H1 (cell line): ENCODE measurements at regions not wholly inside any gene's neighbourhood (a gene's known extent, or its start where the extent isn't known, plus 50 kb on each side); places are given as distances from the start of the nearest gene placed in this dataset.

ENCODE experiments used
- CTCF ChIA-PET: fragments of 300-600 bp; sonication (Branson Sonifier 250); formaldehyde crosslinking; loops from one replicate; lab custom pipeline; 2021; ENCODE audit not compliant: partially characterized antibody; lab: Charles Lee
- POLR2A ChIA-PET: fragments of 300-600 bp; sonication (Branson Sonifier 250); formaldehyde crosslinking; loops from one replicate; lab custom pipeline; 2021; ENCODE audit warnings: inconsistent platforms; ENCODE audit not compliant: partially characterized antibody; lab: Charles Lee
- DNase-seq, 2 experiments: peaks; one replicate each; pipeline versions ENCODE4 v3.0.0 to v3.0.0-alpha.2; 2010 to 2022; ENCODE audit warnings: low spot score in 2 of 2, low read depth in 1 of 2, mixed read lengths in 1 of 2
- FAIRE-seq: peaks from 2 replicates; lab custom pipeline; 2011; peaks lifted over from hg19 to GRCh38; lab: Jason Lieb, UNC
- H2AFZ ChIP-seq: 2 replicates; pipeline ENCODE4 v1.8.1; 2012; ENCODE audit warnings: low read length, inconsistent platforms
- H2AK5ac ChIP-seq: 2 replicates; pipeline ENCODE4 v1.6.1; 2013; ENCODE audit warnings: low read depth, low read length
- H2BK120ac ChIP-seq: replicated peaks from 2 replicates; pipeline ENCODE3; 2013; ENCODE audit warnings: low read depth, low read length, inconsistent platforms
- H2BK12ac ChIP-seq: 2 replicates; pipeline ENCODE4 v1.6.1; 2013; ENCODE audit warnings: low read depth, low read length
- H2BK15ac ChIP-seq: 2 replicates; pipeline ENCODE4 v1.6.1; 2013; ENCODE audit warnings: low read length
- H2BK20ac ChIP-seq: 2 replicates; pipeline ENCODE4 v1.6.1; 2013; ENCODE audit warnings: low read length
- H2BK5ac ChIP-seq: 2 replicates; pipeline ENCODE4 v1.6.1; 2013; ENCODE audit warnings: low read depth, low read length
- H3K14ac ChIP-seq: 2 replicates; pipeline ENCODE4 v1.6.1; 2013; ENCODE audit warnings: inconsistent platforms; ENCODE audit not compliant: insufficient read length
- H3K18ac ChIP-seq: 2 replicates; pipeline ENCODE4 v1.6.1; 2013; ENCODE audit warnings: low read length; ENCODE audit errors: extremely low read depth
- H3K23ac ChIP-seq: 2 replicates; pipeline ENCODE4 v1.6.1; 2013; ENCODE audit warnings: inconsistent platforms; ENCODE audit not compliant: insufficient read length
- H3K23me2 ChIP-seq: 2 replicates; pipeline ENCODE4 v1.6.1; 2013; ENCODE audit warnings: low read depth, low read length
- H3K27ac ChIP-seq: 2 replicates; pipeline ENCODE4 v1.6.1; 2011; ENCODE audit warnings: low read depth, low read length, inconsistent platforms
- H3K27me3 ChIP-seq, 4 experiments: replicated peaks in 1 of 4; 1 replicate in 1 of 4; 2 replicates in 3 of 4; pipeline versions ENCODE4 v1.6.1 to v1.8.1; 2011 to 2013; ENCODE audit warnings: low read length in 3 of 4, mild to moderate bottlenecking in 3 of 4, inconsistent platforms in 2 of 4, mixed read lengths in 2 of 4, moderate library complexity in 1 of 4; ENCODE audit not compliant: control insufficient read depth in 3 of 4, insufficient read depth in 3 of 4; ENCODE audit errors: extremely low read depth in 1 of 4
- H3K36me3 ChIP-seq, 4 experiments: 2 replicates each; pipeline versions ENCODE4 v1.6.1 to v1.8.1; 2011 to 2013; ENCODE audit warnings: mild to moderate bottlenecking in 4 of 4, low read length in 3 of 4, moderate library complexity in 2 of 4, control low read depth in 1 of 4, inconsistent platforms in 1 of 4; ENCODE audit not compliant: insufficient read depth in 4 of 4, control insufficient read depth in 2 of 4
- H3K4ac ChIP-seq: replicated peaks from 2 replicates; pipeline ENCODE3; 2013; ENCODE audit warnings: low read length, low read depth, mixed read lengths, inconsistent platforms; ENCODE audit not compliant: insufficient read length
- H3K4me1 ChIP-seq, 4 experiments: replicated peaks in 1 of 4; 1 replicate in 1 of 4; 2 replicates in 3 of 4; pipeline versions ENCODE4 v1.6.1 to v1.8.1; 2011 to 2013; ENCODE audit warnings: low read length in 3 of 4, inconsistent platforms in 2 of 4, mixed read lengths in 1 of 4; ENCODE audit not compliant: insufficient read depth in 4 of 4, control insufficient read depth in 3 of 4
- H3K4me2 ChIP-seq, 2 experiments: 2 replicates each; pipeline versions ENCODE4 v1.6.1 to v1.8.1; 2011 to 2013; ENCODE audit warnings: low read depth in 2 of 2, low read length in 2 of 2, control low read depth in 1 of 2, inconsistent platforms in 1 of 2, mild to moderate bottlenecking in 1 of 2; ENCODE audit not compliant: insufficient read depth in 1 of 2
- H3K4me3 ChIP-seq, 4 experiments: fragments of 200-600, 300-600 bp in 1 of 4; sonication (generic), shearing (Covaris generic), sonication (Bioruptor Twin) in 1 of 4; 2 replicates each; pipeline versions ENCODE4 v1.5.1 to v1.8.1; 2011 to 2016; ENCODE audit warnings: low read length in 4 of 4, low read depth in 3 of 4, control low read depth in 2 of 4, inconsistent platforms in 2 of 4, mild to moderate bottlenecking in 2 of 4, mixed read lengths in 1 of 4, moderate library complexity in 1 of 4; ENCODE audit not compliant: insufficient read depth in 2 of 4; ENCODE audit errors: extremely low read depth in 1 of 4
- H3K56ac ChIP-seq: replicated peaks from 2 replicates; pipeline ENCODE3; 2013; ENCODE audit warnings: low read depth, mild to moderate bottlenecking, mixed read lengths, low read length, inconsistent platforms; ENCODE audit not compliant: insufficient read length
- H3K79me1 ChIP-seq: 2 replicates; pipeline ENCODE4 v1.6.1; 2013; ENCODE audit warnings: low read depth, low read length, control low read depth
- H3K79me2 ChIP-seq, 2 experiments: 2 replicates each; pipeline versions ENCODE4 v1.6.1 to v1.8.1; 2012 to 2013; ENCODE audit warnings: low read length in 2 of 2, mild to moderate bottlenecking in 2 of 2, inconsistent platforms in 1 of 2; ENCODE audit not compliant: insufficient read depth in 2 of 2, control insufficient read depth in 1 of 2
- H3K9ac ChIP-seq, 4 experiments: replicated peaks in 1 of 4; 1 replicate in 1 of 4; 2 replicates in 3 of 4; pipeline versions ENCODE4 v1.6.1 to v1.8.1; 2011 to 2013; ENCODE audit warnings: low read depth in 3 of 4, low read length in 3 of 4, control low read depth in 2 of 4, mild to moderate bottlenecking in 2 of 4, moderate library complexity in 2 of 4, inconsistent platforms in 1 of 4; ENCODE audit errors: extremely low read depth in 1 of 4
- H3K9me3 ChIP-seq, 2 experiments: 2 replicates each; pipeline versions ENCODE4 v1.6.1 to v1.8.1; 2012 to 2013; ENCODE audit warnings: mild to moderate bottlenecking in 2 of 2, moderate library complexity in 2 of 2, control low read depth in 1 of 2, inconsistent platforms in 1 of 2, low read depth in 1 of 2, low read length in 1 of 2, mixed read lengths in 1 of 2; ENCODE audit not compliant: insufficient read depth in 2 of 2
- H4K20me1 ChIP-seq, 2 experiments: replicated peaks in 1 of 2; 2 replicates each; pipeline versions ENCODE3 to v1.8.1; 2011 to 2013; ENCODE audit warnings: inconsistent platforms in 2 of 2, low read length in 2 of 2, mild to moderate bottlenecking in 1 of 2; ENCODE audit not compliant: insufficient read depth in 2 of 2, control insufficient read depth in 1 of 2
- H4K5ac ChIP-seq: 2 replicates; pipeline ENCODE4 v1.6.1; 2013; ENCODE audit warnings: low read length, low read depth, mixed read lengths, inconsistent platforms; ENCODE audit not compliant: insufficient read length
- H4K8ac ChIP-seq: 2 replicates; pipeline ENCODE4 v1.8.0; 2013; ENCODE audit warnings: mild to moderate bottlenecking, moderate library complexity, low read length, inconsistent platforms; ENCODE audit not compliant: insufficient read depth; ENCODE audit errors: extremely low read depth
- H4K91ac ChIP-seq: replicated peaks from 2 replicates; pipeline ENCODE3; 2013; ENCODE audit warnings: low read length, mixed read lengths, inconsistent platforms; ENCODE audit not compliant: insufficient read length
- FOSL1 ChIP-seq: IDR thresholded peaks from 2 replicates; pipeline ENCODE4 v1.6.1; 2011; ENCODE audit warnings: mild to moderate bottlenecking, low read depth, low read length, moderate library complexity; ENCODE audit not compliant: insufficient read depth
- GABPA ChIP-seq: IDR thresholded peaks from 2 replicates; pipeline ENCODE4 v1.6.1; 2011; ENCODE audit warnings: mild to moderate bottlenecking, low read length, moderate library complexity, borderline replicate concordance; ENCODE audit not compliant: insufficient read depth
- PHF8 ChIP-seq: fragments of 200-600 bp; sonication (generic); conservative IDR thresholded peaks from 2 replicates; pipeline ENCODE4 v1.7.1; 2012; ENCODE audit warnings: low read depth, mild to moderate bottlenecking, inconsistent platforms, low read length, moderate library complexity
- SRF ChIP-seq: IDR thresholded peaks from 2 replicates; pipeline ENCODE4 v1.6.1; 2011; ENCODE audit warnings: mild to moderate bottlenecking, low read depth, low read length, moderate library complexity
- SUZ12 ChIP-seq: fragments of 200-600 bp; sonication (generic); IDR thresholded peaks from 2 replicates; pipeline ENCODE4 v1.6.1; 2012; ENCODE audit warnings: mild to moderate bottlenecking, inconsistent platforms, low read length, moderate library complexity, mixed read lengths
- TCF12 ChIP-seq: IDR thresholded peaks from 2 replicates; pipeline ENCODE4 v1.6.1; 2011; ENCODE audit warnings: low read depth, mild to moderate bottlenecking, low read length
- WGBS, 2 experiments: shearing (Covaris generic) in 1 of 2; methylation state at CpG; one replicate each; pipeline versions ENCODE4 v1.1.6 to v1.1.7; 2013 to 2015; ENCODE audit warnings: low lambda C conversion rate in 2 of 2, mixed read lengths in 2 of 2, inconsistent platforms in 1 of 2, low coverage in 1 of 2, missing lambda C conversion rate in 1 of 2; ENCODE audit not compliant: insufficient replicate concordance in 2 of 2, insufficient coverage in 1 of 2, insufficient read length in 1 of 2; ENCODE audit errors: extremely low coverage in 1 of 2, missing lambda C conversion rate in 1 of 2; 5-methylcytosine and 5-hydroxymethylcytosine counted together
- TF ChIP-seq, protein P1 (sequence below): IDR thresholded peaks from 2 replicates; pipeline ENCODE4 v1.6.1; 2012; ENCODE audit warnings: inconsistent platforms

DNA sequence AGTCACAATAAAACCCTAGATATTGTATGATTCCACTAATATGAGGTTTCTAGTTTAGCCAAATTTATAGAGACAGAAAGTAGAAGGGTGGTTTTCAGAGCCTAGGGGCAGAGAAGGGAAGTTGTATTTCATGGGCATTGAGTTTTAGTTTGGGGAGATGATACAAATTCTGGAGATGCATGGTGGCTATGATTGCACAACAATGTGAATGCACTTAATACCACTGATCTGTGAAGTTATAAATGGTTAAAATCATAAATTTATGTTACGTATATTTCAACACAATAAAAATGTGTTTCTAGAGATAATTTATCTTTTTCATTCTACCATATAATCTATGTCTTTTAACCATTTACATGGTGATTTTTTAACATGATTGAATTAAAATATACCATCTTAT is 779.3 kb upstream of the BRINP3 start:
- no peak for FAIRE-seq
- H3K23ac ChIP-seq = no peak overlapping the region
- TF ChIP-seq TCF12 (no peak), PHF8 (no peak), GABPA (no peak), FOSL1 (no peak), SUZ12 (no peak), SRF (no peak)
- TF ChIP-seq, protein P1, sequence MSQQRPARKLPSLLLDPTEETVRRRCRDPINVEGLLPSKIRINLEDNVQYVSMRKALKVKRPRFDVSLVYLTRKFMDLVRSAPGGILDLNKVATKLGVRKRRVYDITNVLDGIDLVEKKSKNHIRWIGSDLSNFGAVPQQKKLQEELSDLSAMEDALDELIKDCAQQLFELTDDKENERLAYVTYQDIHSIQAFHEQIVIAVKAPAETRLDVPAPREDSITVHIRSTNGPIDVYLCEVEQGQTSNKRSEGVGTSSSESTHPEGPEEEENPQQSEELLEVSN = no peak

More for the DNA sequence above, 779.3 kb upstream of the BRINP3 start:
- no peak overlapping the region for H2AFZ ChIP-seq
- no peak overlapping the region for H2BK20ac ChIP-seq
- H3K4me2 ChIP-seq = no peak overlapping the region
- no peak overlapping the region for H2BK15ac ChIP-seq
- no peak overlapping the region for H3K27ac ChIP-seq
- WGBS, 2 experiments = 91% methylated on average over 1 of the region's 1 CpG; no CpG with 5 or more reads in 1 of the 2 experiments
- no peaks in the 10 kb centered on the region for H3K23me2 ChIP-seq
- H3K4me1 ChIP-seq = no peaks in the 10 kb centered on the region
- H4K5ac ChIP-seq = no peak overlapping the region
- no peak overlapping the region for H2BK5ac ChIP-seq
- H4K91ac ChIP-seq = no peak overlapping the region
- ChIA-PET POLR2A (no interaction called here), CTCF (no interaction called here)
- H3K27me3 ChIP-seq = no peaks in the 10 kb centered on the region
- DNase-seq = no peak
- H3K9ac ChIP-seq = no peak overlapping the region
- H3K18ac ChIP-seq = no peak overlapping the region
- no peak overlapping the region for H2AK5ac ChIP-seq
- H3K14ac ChIP-seq = no peak overlapping the region
- H2BK12ac ChIP-seq = no peak overlapping the region
- H3K79me1 ChIP-seq = no peaks in the 10 kb centered on the region
- H4K8ac ChIP-seq = no peak overlapping the region
- no peak overlapping the region for H3K4ac ChIP-seq
- H3K9me3 ChIP-seq = no peaks in the 10 kb centered on the region
- no peaks in the 10 kb centered on the region for H4K20me1 ChIP-seq
- no peak overlapping the region for H3K4me3 ChIP-seq
- H3K36me3 ChIP-seq = no peaks in the 10 kb centered on the region
- no peak overlapping the region for H3K56ac ChIP-seq
- no peaks in the 10 kb centered on the region for H3K79me2 ChIP-seq
- no peak overlapping the region for H2BK120ac ChIP-seq
